Keratinocyte (primary cell): ENCODE measurements at regions not wholly inside any gene's neighbourhood (a gene's known extent, or its start where the extent isn't known, plus 50 kb on each side); places are given as distances from the start of the nearest gene placed in this dataset.

Source experiments
- CTCF ChIP-seq, 3 experiments: IDR thresholded peaks in 1 of 3; conservative IDR thresholded peaks in 1 of 3; optimal IDR thresholded peaks in 1 of 3; 2 replicates in 2 of 3; 3 replicates in 1 of 3; pipeline versions ENCODE3 to v1.5.1; 2011; ENCODE audit warnings: low read length in 3 of 3, mild to moderate bottlenecking in 3 of 3, moderate library complexity in 2 of 3, control low read depth in 1 of 3, inconsistent platforms in 1 of 3; ENCODE audit not compliant: insufficient read depth in 2 of 3; ENCODE audit errors: extremely low read depth in 1 of 3
- EZH2 ChIP-seq: IDR thresholded peaks from one replicate; pipeline ENCODE4 v1.6.1; 2012; ENCODE audit warnings: inconsistent platforms, mild to moderate bottlenecking, low read length, moderate library complexity

GRCh38 chr4:151908201-151908600 is 147.4 kb upstream of the GATB start:
- no peak for TF ChIP-seq CTCF (optimal IDR thresholded peaks at IDR 0.05 in 1 of 3, IDR thresholded peaks at IDR 0.05 in 1 of 3, conservative IDR thresholded peaks at IDR 0.05 in 1 of 3; ENCODE audit: extremely low read depth in 1 of 3, insufficient read depth in 2 of 3, low read length in 3 of 3)
- no peak for TF ChIP-seq EZH2
